HCT116 (cell line): ENCODE measurements at regions not wholly inside any gene's neighbourhood (a gene's known extent, or its start where the extent isn't known, plus 50 kb on each side); places are given as distances from the start of the nearest gene placed in this dataset.

Experiments
- ATAC-seq: fragments of 200-7000 bp; cut with Tn5 transposase; 2 replicates; pipeline ENCODE4 v1.9.1; 2020; ENCODE audit warnings: mild to moderate bottlenecking, moderate library complexity
- BruUV-seq: library from RNA; stranded (reverse); fragments of 400-500 nt; replicated peaks from 2 replicates; lab custom pipeline; 2021; lab: Mats Ljungman, UMichigan
- CTCF ChIA-PET: fragments of 300-600 bp; sonication (Branson Sonifier 250); formaldehyde crosslinking; loops from one replicate; lab custom pipeline; 2021; ENCODE audit warnings: antibody characterized with exemption; lab: Charles Lee
- POLR2A ChIA-PET: fragments of 300-600, 350-600 bp; sonication (Branson Sonifier 250); formaldehyde crosslinking; loops from one replicate; lab custom pipeline; 2021; ENCODE audit warnings: antibody characterized with exemption; lab: Charles Lee
- RAD21 ChIA-PET, 2 experiments: fragments of 300-600 bp; sonication (Branson Sonifier 250); formaldehyde crosslinking; loops; one replicate each; lab custom pipeline; 2023; ENCODE audit warnings: low total read pairs in 2 of 2; ENCODE audit not compliant: uncharacterized antibody in 2 of 2, unreplicated experiment in 2 of 2, low non-redundant PET in 1 of 2; lab: Charles Lee
- DNase-seq: peaks from one replicate; pipeline ENCODE4 v3.0.0-alpha.2; 2010; ENCODE audit warnings: low read depth, low spot score
- H2AFZ ChIP-seq: fragments of 200-600 bp; shearing (Covaris generic), sonication (generic); 2 replicates; pipeline ENCODE4 v1.6.1; 2017; ENCODE audit warnings: low read depth, mixed run types, mixed read lengths, antibody characterized with exemption, low read length; ENCODE audit not compliant: poor library complexity, severe bottlenecking
- H3K27ac ChIP-seq: 2 replicates; pipeline ENCODE4 v1.5.1; 2012; ENCODE audit warnings: low read depth, low read length
- H3K27me3 ChIP-seq: fragments of 200-600 bp; sonication (generic); 2 replicates; pipeline ENCODE4 v1.6.1; 2016; ENCODE audit warnings: mixed run types, low read length, mixed read lengths; ENCODE audit not compliant: insufficient read depth
- H3K36me3 ChIP-seq, 2 experiments: fragments of 200-500 bp in 1 of 2; fragments of 200-600 bp in 1 of 2; sonication (Bioruptor generic) in 1 of 2; sonication (generic) in 1 of 2; 2 replicates each; pipeline versions ENCODE4 v1.5.1 to v1.6.1; 2014 to 2016; ENCODE audit warnings: low read length in 2 of 2, inconsistent platforms in 1 of 2, mixed read lengths in 1 of 2, mixed run types in 1 of 2; ENCODE audit not compliant: insufficient read depth in 2 of 2, control insufficient read depth in 1 of 2
- H3K4me1 ChIP-seq, 2 experiments: fragments of 200-600 bp in 1 of 2; sonication (generic) in 1 of 2; 2 replicates each; pipeline versions ENCODE4 v1.5.1 to v1.6.1; 2012 to 2017; ENCODE audit warnings: low read length in 2 of 2, inconsistent platforms in 1 of 2, mild to moderate bottlenecking in 1 of 2, mixed read lengths in 1 of 2, mixed run types in 1 of 2, moderate library complexity in 1 of 2; ENCODE audit not compliant: insufficient read depth in 2 of 2, control insufficient read depth in 1 of 2
- H3K4me2 ChIP-seq: fragments of 200-600 bp; sonication (generic); 2 replicates; pipeline ENCODE4 v1.6.1; 2017; ENCODE audit warnings: mixed run types, low read length, mixed read lengths
- H3K4me3 ChIP-seq, 2 experiments: fragments of 200-600 bp in 1 of 2; sonication (generic) in 1 of 2; replicated peaks in 1 of 2; 2 replicates each; pipeline ENCODE4 v1.5.1; 2011 to 2016; ENCODE audit warnings: low read length in 2 of 2, control low read depth in 1 of 2, low read depth in 1 of 2, mild to moderate bottlenecking in 1 of 2, mixed read lengths in 1 of 2, mixed run types in 1 of 2
- H3K79me2 ChIP-seq: fragments of 200-600 bp; sonication (generic); 2 replicates; pipeline ENCODE4 v1.6.1; 2017; ENCODE audit warnings: mild to moderate bottlenecking, mixed run types, low read length, moderate library complexity, mixed read lengths; ENCODE audit not compliant: insufficient read depth
- H3K9ac ChIP-seq: fragments of 200-600 bp; sonication (generic); 2 replicates; pipeline ENCODE4 v1.6.1; 2016; ENCODE audit warnings: low read length, mixed read lengths
- H3K9me2 ChIP-seq: fragments of 200-600 bp; sonication (generic), shearing (Covaris generic); 2 replicates; pipeline ENCODE4 v1.6.1; 2017; ENCODE audit warnings: mixed run types, mild to moderate bottlenecking, moderate library complexity; ENCODE audit not compliant: insufficient read depth
- H3K9me3 ChIP-seq, 2 experiments: fragments of 200-500 bp in 1 of 2; fragments of 200-600 bp in 1 of 2; sonication (Bioruptor generic) in 1 of 2; sonication (generic) in 1 of 2; 2 replicates each; pipeline ENCODE4 v1.6.1; 2014 to 2017; ENCODE audit warnings: low read length in 2 of 2, mixed read lengths in 2 of 2, inconsistent platforms in 1 of 2, low read depth in 1 of 2, mild to moderate bottlenecking in 1 of 2, mixed run types in 1 of 2, moderate library complexity in 1 of 2; ENCODE audit not compliant: control insufficient read depth in 1 of 2, insufficient read depth in 1 of 2
- H4K20me1 ChIP-seq: fragments of 200-600 bp; sonication (generic), shearing (Covaris generic); 2 replicates; pipeline ENCODE4 v1.6.1; 2017; ENCODE audit warnings: mixed run types, mild to moderate bottlenecking, moderate library complexity; ENCODE audit not compliant: insufficient read depth
- CEBPB ChIP-seq: IDR thresholded peaks from 2 replicates; pipeline ENCODE4 v1.6.1; 2012; ENCODE audit warnings: low read depth
- ELF1 ChIP-seq: IDR thresholded peaks from 2 replicates; pipeline ENCODE4 v1.6.1; 2012; ENCODE audit warnings: low read depth, borderline replicate concordance
- POLR2A ChIP-seq: IDR thresholded peaks from 2 replicates; pipeline ENCODE4 v1.7.0; 2011; ENCODE audit warnings: borderline replicate concordance; ENCODE audit not compliant: insufficient read depth, insufficient read length; ENCODE audit errors: extremely low read depth
- POLR2AphosphoS5 ChIP-seq: IDR thresholded peaks from 2 replicates; pipeline ENCODE4 v1.6.1; 2011; ENCODE audit warnings: mild to moderate bottlenecking, low read depth, low read length, moderate library complexity
- SRF ChIP-seq: IDR thresholded peaks from 2 replicates; pipeline ENCODE4 v1.6.1; 2012; ENCODE audit warnings: low read depth
- YY1 ChIP-seq: IDR thresholded peaks from 2 replicates; pipeline ENCODE4 v1.6.1; 2011; ENCODE audit warnings: low read length, low read depth, moderate library complexity, mild to moderate bottlenecking; ENCODE audit not compliant: insufficient replicate concordance; ENCODE audit errors: extremely low read depth
- ZFX ChIP-seq: fragments of 450-650 bp; IDR thresholded peaks from 2 replicates; pipeline ENCODE4 v1.6.1; 2017
- intact Hi-C: fragments of 100-400 bp; cut with micrococcal nuclease; formaldehyde crosslinking; loops from 2 replicates; pipeline ENCODE4 v1.10.0; 2022

GRCh38 chr13:30037306-30037705 lies 186.9 kb upstream of the UBL3 start (continued):
- TF ChIP-seq ELF1 = no peak
- TF ChIP-seq CEBPB = no peak
- no peak for TF ChIP-seq POLR2AphosphoS5

- Histone ChIP-seq H3K9me2 (no peaks in the 10 kb centered on the region), H3K27ac (no peak overlapping the region), H3K27me3 (peaks cover 48% of the 10 kb centered on the region), H2AFZ (no peak overlapping the region), H3K4me1 (no peaks in the 10 kb centered on the region), H4K20me1 (no peaks in the 10 kb centered on the region), H3K9me3 (no peaks in the 10 kb centered on the region), H3K79me2 (no peaks in the 10 kb centered on the region), H3K4me3 (no peak overlapping the region), H3K36me3 (no peaks in the 10 kb centered on the region), H3K4me2 (no peak overlapping the region), H3K9ac (no peak overlapping the region)
- ChIA-PET POLR2A (no interaction called here), CTCF (no interaction called here), RAD21 (no interaction called here)
- intact Hi-C loops = no loop called here
- no TSS peak for BruUV-seq
- TF ChIP-seq ZFX (no peak), SRF (no peak)
- DNase-seq (no peak), ATAC-seq (no peak)
Observed at GRCh38 chr13:30034458-30034795, 184.0 kb upstream of the UBL3 start.

- H3K4me3 ChIP-seq = no peak overlapping the region
- no peaks in the 10 kb centered on the region for H4K20me1 ChIP-seq
- H3K9me2 ChIP-seq = no peaks in the 10 kb centered on the region
- no TSS peak for BruUV-seq
- H3K79me2 ChIP-seq = no peaks in the 10 kb centered on the region
- TF ChIP-seq SRF = no peak
- TF ChIP-seq YY1 = no peak
- no peak for TF ChIP-seq POLR2A
- ATAC-seq = no peak
- no peaks in the 10 kb centered on the region for H3K9me3 ChIP-seq
- H3K4me2 ChIP-seq = no peak overlapping the region
- no peaks in the 10 kb centered on the region for H3K36me3 ChIP-seq
- ChIA-PET POLR2A (no interaction called here), RAD21 (no interaction called here), CTCF (no interaction called here)
- no peak overlapping the region for H3K27ac ChIP-seq
- peaks cover 42% of the 10 kb centered on the region for H3K27me3 ChIP-seq
- H3K9ac ChIP-seq = no peak overlapping the region
- H3K4me1 ChIP-seq = no peaks in the 10 kb centered on the region
- intact Hi-C loops = no loop called here
- no peak overlapping the region for H2AFZ ChIP-seq
- DNase-seq = no peak
Observed at GRCh38 chr13:30033681-30034457, 183.5 kb upstream of the UBL3 start.
